Loucy (cell line): ENCODE measurements at regions not wholly inside any gene's neighbourhood (a gene's known extent, or its start where the extent isn't known, plus 50 kb on each side); places are given as distances from the start of the nearest gene placed in this dataset.

Source experiments
- EZH2phosphoT487 ChIP-seq: fragments of 200-600 bp; IDR thresholded peaks from 2 replicates; pipeline ENCODE4 v1.6.1; 2018; ENCODE audit warnings: antibody characterized with exemption, mild to moderate bottlenecking, moderate library complexity, borderline replicate concordance
- TF ChIP-seq, protein P1 (sequence below): fragments of 200-600 bp; sonication (generic); conservative IDR thresholded peaks from 2 replicates; pipeline ENCODE4 v1.5.1; 2014; ENCODE audit warnings: mild to moderate bottlenecking, antibody characterized with exemption, low read length

DNA sequence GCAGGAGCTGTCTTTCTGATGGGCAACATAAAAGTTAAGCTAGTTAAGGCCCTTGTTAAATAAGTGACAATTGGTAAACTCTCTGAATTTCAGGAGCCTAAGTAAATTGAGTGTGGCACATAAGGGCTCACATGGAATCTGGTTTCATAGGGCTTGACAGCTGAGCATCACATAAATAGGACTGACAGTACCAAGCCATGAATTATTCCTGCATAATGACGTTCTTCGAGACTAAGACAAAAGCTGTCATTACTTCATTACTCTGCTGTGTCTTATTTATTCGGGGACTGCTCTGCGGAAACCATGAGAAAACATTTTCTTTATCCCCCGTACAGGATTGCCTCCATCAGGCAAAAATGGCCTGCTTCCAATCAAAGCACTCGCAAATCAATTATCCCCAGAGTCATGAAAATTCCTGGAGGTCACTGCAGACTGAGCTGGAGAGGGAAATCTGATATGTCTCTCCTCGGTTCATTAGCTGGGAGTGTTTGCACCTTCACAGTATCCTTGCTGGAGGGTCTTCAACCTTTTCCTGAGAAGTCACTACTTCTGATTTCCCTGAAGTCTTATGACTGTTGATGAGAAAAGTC is 311.4 kb downstream of the CDH26 start:
- TF ChIP-seq, protein P1, sequence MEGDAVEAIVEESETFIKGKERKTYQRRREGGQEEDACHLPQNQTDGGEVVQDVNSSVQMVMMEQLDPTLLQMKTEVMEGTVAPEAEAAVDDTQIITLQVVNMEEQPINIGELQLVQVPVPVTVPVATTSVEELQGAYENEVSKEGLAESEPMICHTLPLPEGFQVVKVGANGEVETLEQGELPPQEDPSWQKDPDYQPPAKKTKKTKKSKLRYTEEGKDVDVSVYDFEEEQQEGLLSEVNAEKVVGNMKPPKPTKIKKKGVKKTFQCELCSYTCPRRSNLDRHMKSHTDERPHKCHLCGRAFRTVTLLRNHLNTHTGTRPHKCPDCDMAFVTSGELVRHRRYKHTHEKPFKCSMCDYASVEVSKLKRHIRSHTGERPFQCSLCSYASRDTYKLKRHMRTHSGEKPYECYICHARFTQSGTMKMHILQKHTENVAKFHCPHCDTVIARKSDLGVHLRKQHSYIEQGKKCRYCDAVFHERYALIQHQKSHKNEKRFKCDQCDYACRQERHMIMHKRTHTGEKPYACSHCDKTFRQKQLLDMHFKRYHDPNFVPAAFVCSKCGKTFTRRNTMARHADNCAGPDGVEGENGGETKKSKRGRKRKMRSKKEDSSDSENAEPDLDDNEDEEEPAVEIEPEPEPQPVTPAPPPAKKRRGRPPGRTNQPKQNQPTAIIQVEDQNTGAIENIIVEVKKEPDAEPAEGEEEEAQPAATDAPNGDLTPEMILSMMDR = no peak
- TF ChIP-seq EZH2phosphoT487 = no peak
